ENCODE measurements at regions not wholly inside any gene's neighbourhood (a gene's known extent, or its start where the extent isn't known, plus 50 kb on each side); places are given as distances from the start of the nearest gene placed in this dataset.

- H3K4me1 ChIP-seq, result no peaks in the 10 kb centered on the region
- H3K36me3 ChIP-seq, result no peaks in the 10 kb centered on the region
- TF ChIP-seq POLR2A (IDR thresholded peaks at IDR 0.05) (no peak), CTCF (IDR thresholded peaks at IDR 0.05) (no peak)
- no peaks in the 10 kb centered on the region for H3K27me3 ChIP-seq
- DNase-seq, result no peak
- no peak overlapping the region for H3K4me3 ChIP-seq
- no peaks in the 10 kb centered on the region for H3K9me3 ChIP-seq
- no peak overlapping the region for H3K27ac ChIP-seq
Measured at GRCh38 chr21:35635994-35636393, 424.3 kb downstream of the SETD4 start.

DNA sequence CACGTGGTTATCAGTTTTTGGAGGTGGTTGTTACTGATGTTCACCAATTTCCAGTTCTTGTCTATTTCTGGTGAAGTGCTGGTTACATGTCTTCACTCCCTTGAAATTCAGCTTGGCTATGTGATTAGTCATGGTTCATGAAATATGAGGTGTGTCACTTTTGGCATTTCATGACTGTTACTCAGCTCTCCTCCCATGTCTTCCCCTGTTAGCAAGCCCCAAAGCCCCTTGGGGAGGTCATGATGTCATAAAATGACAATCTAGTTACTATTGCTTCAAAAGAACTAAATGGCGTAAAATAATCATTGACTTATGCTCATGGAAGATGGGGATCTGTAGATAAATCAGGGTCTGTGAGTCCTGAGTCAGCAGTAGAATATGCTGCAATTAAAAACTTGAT lies 425.1 kb downstream of the SETD4 start:
- H3K4me1 ChIP-seq, result no peaks in the 10 kb centered on the region

DNA sequence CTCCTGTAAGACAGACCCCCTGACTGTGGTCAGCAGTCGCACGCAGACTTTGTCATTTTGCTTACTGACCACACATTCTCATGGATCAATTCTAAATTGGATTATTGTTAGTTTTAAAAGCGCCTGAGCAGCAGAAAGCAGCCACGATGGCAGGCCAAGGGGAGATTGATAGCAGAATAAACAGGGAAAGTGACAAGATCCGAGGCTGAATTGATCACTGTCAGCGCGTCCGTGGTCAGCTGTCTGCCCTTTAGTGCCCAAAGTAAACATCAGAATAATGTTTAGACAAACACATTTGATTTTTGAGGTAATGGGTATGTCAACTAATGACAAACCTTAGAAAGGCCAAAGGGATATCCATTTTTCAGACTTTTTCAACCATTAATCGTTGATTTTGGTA lies 426.8 kb downstream of the SETD4 start:
- Histone ChIP-seq H3K36me3 (no peaks in the 10 kb centered on the region), H3K27ac (no peak overlapping the region), H3K4me3 (no peak overlapping the region), H3K27me3 (no peaks in the 10 kb centered on the region), H3K4me1 (no peaks in the 10 kb centered on the region), H3K9me3 (no peaks in the 10 kb centered on the region)
- DNase-seq, result no peak
- TF ChIP-seq CTCF (IDR thresholded peaks at IDR 0.05) (no peak), POLR2A (IDR thresholded peaks at IDR 0.05) (no peak)

More for the DNA sequence above, 425.1 kb downstream of the SETD4 start:
- no peak overlapping the region for H3K4me3 ChIP-seq
- H3K9me3 ChIP-seq, result no peaks in the 10 kb centered on the region
- no peak for DNase-seq
- no peak overlapping the region for H3K27ac ChIP-seq
- no peaks in the 10 kb centered on the region for H3K36me3 ChIP-seq
- no peaks in the 10 kb centered on the region for H3K27me3 ChIP-seq
- TF ChIP-seq CTCF (IDR thresholded peaks at IDR 0.05) (no peak), POLR2A (IDR thresholded peaks at IDR 0.05) (no peak)

GRCh38 chr21:35632711-35633110 lies 427.6 kb downstream of the SETD4 start:
- H3K27ac ChIP-seq, result no peak overlapping the region
- DNase-seq, result no peak
- no peaks in the 10 kb centered on the region for H3K36me3 ChIP-seq
- H3K4me3 ChIP-seq, result no peak overlapping the region
- no peaks in the 10 kb centered on the region for H3K9me3 ChIP-seq
- no peak for TF ChIP-seq CTCF (IDR thresholded peaks at IDR 0.05)
- no peak for TF ChIP-seq POLR2A (IDR thresholded peaks at IDR 0.05)
- H3K27me3 ChIP-seq, result no peaks in the 10 kb centered on the region
- H3K4me1 ChIP-seq, result no peaks in the 10 kb centered on the region

GRCh38 chr21:35628316-35628715 lies 432.0 kb downstream of the SETD4 start:
- no peak for DNase-seq
- TF ChIP-seq CTCF (IDR thresholded peaks at IDR 0.05), result no peak
- TF ChIP-seq POLR2A (IDR thresholded peaks at IDR 0.05), result no peak
- Histone ChIP-seq H3K27me3 (no peaks in the 10 kb centered on the region), H3K4me1 (no peaks in the 10 kb centered on the region), H3K9me3 (no peaks in the 10 kb centered on the region), H3K27ac (no peak overlapping the region), H3K4me3 (no peak overlapping the region), H3K36me3 (no peaks in the 10 kb centered on the region)

DNA sequence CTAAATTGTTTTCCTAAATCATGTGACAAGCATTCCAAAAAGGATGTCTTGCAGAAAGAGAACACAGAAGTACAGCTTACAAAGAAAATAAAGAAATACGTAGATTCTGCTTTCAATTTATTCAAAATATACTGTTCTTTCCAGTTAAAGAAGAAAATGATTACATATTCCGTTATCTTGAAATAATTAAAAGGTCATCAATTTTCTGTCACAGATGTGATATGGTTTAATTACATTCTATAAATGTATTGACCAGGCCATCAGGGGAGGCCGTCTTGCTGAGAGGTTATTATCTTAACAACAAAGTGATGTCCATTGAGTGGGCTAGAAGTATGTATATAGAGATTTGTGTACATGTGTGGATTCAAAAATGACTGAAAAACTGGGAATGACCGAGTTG lies 432.9 kb downstream of the SETD4 start:
- Histone ChIP-seq H3K9me3 (no peaks in the 10 kb centered on the region), H3K27me3 (no peaks in the 10 kb centered on the region)
- TF ChIP-seq CTCF (IDR thresholded peaks at IDR 0.05) (no peak), POLR2A (IDR thresholded peaks at IDR 0.05) (no peak)

More for the DNA sequence above, 432.9 kb downstream of the SETD4 start:
- DNase-seq, result no peak
- Histone ChIP-seq H3K36me3 (no peaks in the 10 kb centered on the region), H3K4me1 (no peaks in the 10 kb centered on the region), H3K27ac (no peak overlapping the region), H3K4me3 (no peak overlapping the region)
